CD4-positive, alpha-beta memory T cell (primary cell): ENCODE measurements at regions not wholly inside any gene's neighbourhood (a gene's known extent, or its start where the extent isn't known, plus 50 kb on each side); places are given as distances from the start of the nearest gene placed in this dataset.

ENCODE experiments used
- CTCF ChIA-PET: fragments of 350-600 bp; sonication (Branson Sonifier 250); formaldehyde crosslinking; loops from one replicate; lab custom pipeline; 2021; ENCODE audit warnings: inconsistent platforms; ENCODE audit not compliant: partially characterized antibody; lab: Charles Lee
- POLR2A ChIA-PET: fragments of 350-600 bp; sonication (Branson Sonifier 250); formaldehyde crosslinking; loops from one replicate; lab custom pipeline; 2021; ENCODE audit not compliant: partially characterized antibody; lab: Charles Lee
- DNase-seq, 5 donors: peaks; one replicate each; pipeline versions ENCODE4 v3.0.0 to v3.0.0-alpha.2; 2020 to 2022; ENCODE audit warnings: mixed read lengths in 1 of 5
- H3K27ac ChIP-seq: one replicate; pipeline ENCODE4 v1.7.0; 2013; ENCODE audit warnings: low read depth, low read length
- H3K27me3 ChIP-seq: 2 replicates; pipeline ENCODE4 v1.7.0; 2013; ENCODE audit warnings: mild to moderate bottlenecking, low read length, moderate library complexity; ENCODE audit not compliant: insufficient read depth
- H3K36me3 ChIP-seq: 2 replicates; pipeline ENCODE4 v1.7.0; 2013; ENCODE audit warnings: mild to moderate bottlenecking, low read length, moderate library complexity; ENCODE audit not compliant: insufficient read depth
- H3K4me1 ChIP-seq: 2 replicates; pipeline ENCODE4 v1.7.0; 2013; ENCODE audit warnings: mild to moderate bottlenecking, low read length, moderate library complexity; ENCODE audit not compliant: insufficient read depth
- H3K4me3 ChIP-seq, 2 donors: one replicate each; pipeline ENCODE4 v1.7.0; 2013; ENCODE audit warnings: low read length in 2 of 2, mild to moderate bottlenecking in 1 of 2
- H3K9me3 ChIP-seq, 2 donors: one replicate each; pipeline ENCODE4 v1.7.0; 2013; ENCODE audit warnings: low read length in 2 of 2, control low read depth in 1 of 2; ENCODE audit not compliant: control insufficient read depth in 1 of 2
- H3K27ac Mint-ChIP-seq, 7 donors: one replicate each; pipeline ENCODE4 v1.8.0; 2020 to 2021; ENCODE audit warnings: mixed read lengths in 7 of 7, mild to moderate bottlenecking in 6 of 7, inconsistent platforms in 3 of 7, moderate library complexity in 3 of 7
- H3K27me3 Mint-ChIP-seq, 2 donors: one replicate each; pipeline ENCODE4 v1.8.0; 2020 to 2021; ENCODE audit warnings: mixed read lengths in 2 of 2
- H3K36me3 Mint-ChIP-seq, 2 donors: one replicate each; pipeline ENCODE4 v1.8.0; 2020 to 2021; ENCODE audit warnings: mixed read lengths in 2 of 2, inconsistent platforms in 1 of 2, mild to moderate bottlenecking in 1 of 2
- H3K4me1 Mint-ChIP-seq, 4 donors: one replicate each; pipeline ENCODE4 v1.8.0; 2020 to 2021; ENCODE audit warnings: mixed read lengths in 4 of 4, mild to moderate bottlenecking in 1 of 4
- H3K4me3 Mint-ChIP-seq, 8 donors: one replicate each; pipeline ENCODE4 v1.8.0; 2020 to 2021; ENCODE audit warnings: mixed read lengths in 8 of 8, mild to moderate bottlenecking in 7 of 8, moderate library complexity in 6 of 8, inconsistent platforms in 3 of 8
- H3K9me3 Mint-ChIP-seq, 8 donors: one replicate each; pipeline ENCODE4 v1.8.0; 2020 to 2021; ENCODE audit warnings: mixed read lengths in 8 of 8, mild to moderate bottlenecking in 5 of 8, inconsistent platforms in 3 of 8, moderate library complexity in 1 of 8
- intact Hi-C: fragments of 100-400 bp; cut with micrococcal nuclease; formaldehyde crosslinking; loops from one replicate; pipeline ENCODE4 v1.15.1; 2023

- POLR2A ChIA-PET: no interaction called here
- no peaks in the 10 kb centered on the region for H3K36me3 Mint-ChIP-seq
Observed at GRCh38 chr12:32949815-32950214, 53.2 kb upstream of the PKP2 start.

DNA sequence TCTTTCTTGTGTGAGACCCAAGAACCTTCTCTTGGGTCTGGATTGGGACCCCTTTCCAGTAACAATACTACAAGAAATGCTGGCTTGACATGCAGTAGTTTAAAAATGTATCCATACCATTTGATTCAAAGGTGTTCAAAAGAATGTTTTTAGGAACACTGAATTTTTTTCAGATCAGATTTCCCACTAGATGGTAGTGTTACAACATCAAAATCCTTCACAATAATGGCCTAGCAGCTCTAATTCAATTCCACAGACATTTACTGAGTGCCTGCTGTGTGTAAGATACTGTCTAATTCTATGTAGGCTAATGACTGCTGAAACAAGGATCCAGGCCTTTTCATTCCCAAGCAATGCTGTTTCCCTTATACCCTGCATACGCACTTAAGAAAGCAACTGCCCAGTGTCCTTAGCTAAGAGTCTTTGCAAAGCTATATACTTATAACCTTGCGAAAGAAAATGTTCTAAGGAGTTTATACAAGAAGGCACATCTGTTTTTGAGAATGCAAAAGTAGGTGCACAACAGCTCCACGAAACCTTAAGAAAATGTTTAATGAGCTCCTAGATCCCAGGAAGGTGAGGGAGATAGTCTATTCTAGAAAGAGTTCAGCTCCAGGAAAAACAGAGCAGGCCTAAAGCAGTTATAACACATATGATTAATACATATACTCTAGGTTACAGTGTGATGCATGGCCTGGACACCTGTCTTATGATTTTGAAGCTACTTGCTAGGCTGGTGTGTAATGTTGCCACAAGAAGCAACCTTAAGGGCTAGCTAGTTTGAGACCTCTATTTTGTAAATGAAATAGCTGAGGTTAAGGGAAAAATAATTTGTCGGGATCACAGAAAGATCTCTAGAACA is 50.9 kb upstream of the PKP2 start:
- ChIA-PET POLR2A (no interaction called here), CTCF (no interaction called here)
- intact Hi-C loops: no loop called here
- Mint-ChIP-seq H3K36me3 (no peaks in the 10 kb centered on the region), H3K4me3 (no peak overlapping the region), H3K4me1 (no peaks in the 10 kb centered on the region), H3K27me3 (peaks cover 0 to 2% of the 10 kb centered on the region in 2 donors), H3K27ac (no peak overlapping the region), H3K9me3 (no peaks in the 10 kb centered on the region)
- no peaks in the 10 kb centered on the region for H3K27me3 ChIP-seq
- H3K9me3 ChIP-seq: no peaks in the 10 kb centered on the region
- H3K36me3 ChIP-seq: no peaks in the 10 kb centered on the region
- H3K4me3 ChIP-seq: no peak overlapping the region
- no peak overlapping the region for H3K27ac ChIP-seq
- H3K4me1 ChIP-seq: no peaks in the 10 kb centered on the region
- no peak for DNase-seq

More at GRCh38 chr12:32949815-32950214, 53.2 kb upstream of the PKP2 start:
- H3K9me3 ChIP-seq: no peaks in the 10 kb centered on the region
- DNase-seq: no peak
- intact Hi-C loops: no loop called here
- H3K4me3 ChIP-seq: no peak overlapping the region
- no peaks in the 10 kb centered on the region for H3K36me3 ChIP-seq
- Mint-ChIP-seq H3K4me1 (no peaks in the 10 kb centered on the region), H3K4me3 (no peak overlapping the region), H3K27ac (no peak overlapping the region), H3K9me3 (no peaks in the 10 kb centered on the region), H3K27me3 (peaks cover 0 to 4% of the 10 kb centered on the region in 2 donors)
- CTCF ChIA-PET: no interaction called here
- H3K4me1 ChIP-seq: no peaks in the 10 kb centered on the region
- H3K27ac ChIP-seq: no peak overlapping the region
- no peaks in the 10 kb centered on the region for H3K27me3 ChIP-seq

DNA sequence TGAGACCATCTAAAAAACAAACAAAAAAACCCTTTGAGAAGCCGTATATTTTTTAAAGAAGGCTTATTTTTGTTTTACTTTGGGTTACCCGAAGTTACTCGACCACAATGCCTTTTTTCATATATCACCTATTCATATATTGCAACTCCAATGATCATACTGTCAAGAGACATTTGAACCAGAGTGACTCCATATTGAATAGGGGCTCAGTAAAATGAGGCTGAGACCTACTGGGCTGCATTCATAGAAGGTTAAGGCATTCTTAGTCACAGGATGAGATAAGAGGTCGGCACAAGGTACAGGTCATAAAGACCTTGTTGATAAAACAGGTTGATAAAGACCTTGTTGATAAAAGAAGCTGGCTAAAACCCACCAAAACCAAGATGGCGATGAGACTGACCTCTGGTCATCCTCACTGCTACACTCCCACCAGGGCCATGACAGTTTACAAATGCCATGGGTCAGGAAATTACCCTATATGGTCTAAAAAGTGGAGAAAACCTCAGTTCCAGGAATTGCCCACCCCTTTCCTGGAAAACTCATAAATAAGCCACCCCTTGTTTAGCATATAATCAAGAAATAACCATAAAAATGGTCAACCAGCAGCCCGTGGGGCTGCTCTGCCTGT is 50.0 kb upstream of the PKP2 start:
- Mint-ChIP-seq H3K4me1 (no peaks in the 10 kb centered on the region), H3K36me3 (no peaks in the 10 kb centered on the region), H3K4me3 (no peak overlapping the region), H3K9me3 (no peaks in the 10 kb centered on the region), H3K27ac (no peak overlapping the region), H3K27me3 (peaks cover 0 to 2% of the 10 kb centered on the region in 2 donors)
- Histone ChIP-seq H3K4me1 (no peaks in the 10 kb centered on the region), H3K36me3 (no peaks in the 10 kb centered on the region), H3K27me3 (no peaks in the 10 kb centered on the region), H3K27ac (no peak overlapping the region), H3K9me3 (no peaks in the 10 kb centered on the region), H3K4me3 (no peak overlapping the region)
- CTCF ChIA-PET: no interaction called here
- DNase-seq: no peak
- POLR2A ChIA-PET: no interaction called here
- intact Hi-C loops: no loop called here
